ENCODE measurements at regions not wholly inside any gene's neighbourhood (a gene's known extent, or its start where the extent isn't known, plus 50 kb on each side); places are given as distances from the start of the nearest gene placed in this dataset.

DNA sequence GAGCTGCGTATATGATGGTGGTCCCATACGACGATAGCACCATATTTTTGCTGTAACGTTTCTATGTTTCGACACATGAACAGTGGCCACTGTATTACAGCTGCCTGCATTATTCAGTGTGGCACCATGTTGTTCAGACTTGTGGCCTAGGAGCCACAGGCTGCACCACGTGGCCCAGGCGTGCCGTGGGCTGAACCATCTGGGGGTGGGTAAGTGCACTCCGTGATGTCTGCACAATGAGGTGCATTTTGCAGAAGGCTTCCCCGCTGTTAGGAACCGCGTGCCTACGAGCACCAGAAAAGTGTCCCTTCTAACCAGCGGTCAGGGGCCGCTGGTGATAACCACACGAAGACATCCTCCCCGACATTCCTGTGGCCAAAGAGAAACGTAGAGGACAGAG lies 433.7 kb upstream of the MYT1L start:
- no peak for ATAC-seq
- TF ChIP-seq ESRRG (CRISPR knock-in tag; IDR thresholded peaks at IDR 0.05), result no peak
- TF ChIP-seq, protein P1, sequence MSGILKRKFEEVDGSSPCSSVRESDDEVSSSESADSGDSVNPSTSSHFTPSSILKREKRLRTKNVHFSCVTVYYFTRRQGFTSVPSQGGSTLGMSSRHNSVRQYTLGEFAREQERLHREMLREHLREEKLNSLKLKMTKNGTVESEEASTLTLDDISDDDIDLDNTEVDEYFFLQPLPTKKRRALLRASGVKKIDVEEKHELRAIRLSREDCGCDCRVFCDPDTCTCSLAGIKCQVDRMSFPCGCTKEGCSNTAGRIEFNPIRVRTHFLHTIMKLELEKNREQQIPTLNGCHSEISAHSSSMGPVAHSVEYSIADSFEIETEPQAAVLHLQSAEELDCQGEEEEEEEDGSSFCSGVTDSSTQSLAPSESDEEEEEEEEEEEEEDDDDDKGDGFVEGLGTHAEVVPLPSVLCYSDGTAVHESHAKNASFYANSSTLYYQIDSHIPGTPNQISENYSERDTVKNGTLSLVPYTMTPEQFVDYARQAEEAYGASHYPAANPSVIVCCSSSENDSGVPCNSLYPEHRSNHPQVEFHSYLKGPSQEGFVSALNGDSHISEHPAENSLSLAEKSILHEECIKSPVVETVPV (CRISPR knock-in tag; IDR thresholded peaks at IDR 0.05), result no peak
- TF ChIP-seq, protein P2, sequence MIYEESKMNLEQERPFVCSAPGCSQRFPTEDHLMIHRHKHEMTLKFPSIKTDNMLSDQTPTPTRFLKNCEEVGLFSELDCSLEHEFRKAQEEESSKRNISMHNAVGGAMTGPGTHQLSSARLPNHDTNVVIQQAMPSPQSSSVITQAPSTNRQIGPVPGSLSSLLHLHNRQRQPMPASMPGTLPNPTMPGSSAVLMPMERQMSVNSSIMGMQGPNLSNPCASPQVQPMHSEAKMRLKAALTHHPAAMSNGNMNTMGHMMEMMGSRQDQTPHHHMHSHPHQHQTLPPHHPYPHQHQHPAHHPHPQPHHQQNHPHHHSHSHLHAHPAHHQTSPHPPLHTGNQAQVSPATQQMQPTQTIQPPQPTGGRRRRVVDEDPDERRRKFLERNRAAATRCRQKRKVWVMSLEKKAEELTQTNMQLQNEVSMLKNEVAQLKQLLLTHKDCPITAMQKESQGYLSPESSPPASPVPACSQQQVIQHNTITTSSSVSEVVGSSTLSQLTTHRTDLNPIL (CRISPR knock-in tag; IDR thresholded peaks at IDR 0.05; ENCODE audit: low read depth), result no peak

DNA sequence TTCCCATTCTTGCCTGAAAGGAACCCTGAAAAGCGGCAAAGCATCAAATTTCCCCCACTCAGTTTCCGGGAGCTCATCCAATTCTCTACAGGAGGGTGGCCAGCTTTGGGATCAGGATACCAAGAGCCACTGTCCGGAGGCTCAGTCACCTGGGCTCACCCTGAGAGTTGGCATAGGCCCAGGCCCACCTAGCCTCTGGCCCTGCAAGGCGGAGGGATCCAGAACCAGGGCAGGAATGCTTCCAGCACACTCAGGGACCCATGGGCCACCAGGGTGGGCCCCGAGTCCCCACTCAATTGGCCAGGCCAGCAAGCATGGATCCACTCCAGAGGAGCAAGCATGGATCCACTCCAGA lies 432.9 kb upstream of the MYT1L start:
- TF ChIP-seq, protein P3, sequence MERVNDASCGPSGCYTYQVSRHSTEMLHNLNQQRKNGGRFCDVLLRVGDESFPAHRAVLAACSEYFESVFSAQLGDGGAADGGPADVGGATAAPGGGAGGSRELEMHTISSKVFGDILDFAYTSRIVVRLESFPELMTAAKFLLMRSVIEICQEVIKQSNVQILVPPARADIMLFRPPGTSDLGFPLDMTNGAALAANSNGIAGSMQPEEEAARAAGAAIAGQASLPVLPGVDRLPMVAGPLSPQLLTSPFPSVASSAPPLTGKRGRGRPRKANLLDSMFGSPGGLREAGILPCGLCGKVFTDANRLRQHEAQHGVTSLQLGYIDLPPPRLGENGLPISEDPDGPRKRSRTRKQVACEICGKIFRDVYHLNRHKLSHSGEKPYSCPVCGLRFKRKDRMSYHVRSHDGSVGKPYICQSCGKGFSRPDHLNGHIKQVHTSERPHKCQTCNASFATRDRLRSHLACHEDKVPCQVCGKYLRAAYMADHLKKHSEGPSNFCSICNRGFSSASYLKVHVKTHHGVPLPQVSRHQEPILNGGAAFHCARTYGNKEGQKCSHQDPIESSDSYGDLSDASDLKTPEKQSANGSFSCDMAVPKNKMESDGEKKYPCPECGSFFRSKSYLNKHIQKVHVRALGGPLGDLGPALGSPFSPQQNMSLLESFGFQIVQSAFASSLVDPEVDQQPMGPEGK (CRISPR knock-in tag; IDR thresholded peaks at IDR 0.05; ENCODE audit: borderline replicate concordance), result no peak
- no peak for TF ChIP-seq ESRRG (CRISPR knock-in tag; IDR thresholded peaks at IDR 0.05)
- no peak for TF ChIP-seq ZFP3 (CRISPR knock-in tag; IDR thresholded peaks at IDR 0.05)
- no peak for TF ChIP-seq GLIS3 (CRISPR knock-in tag; IDR thresholded peaks at IDR 0.05)
- no peak for TF ChIP-seq ZNF70 (CRISPR knock-in tag; IDR thresholded peaks at IDR 0.05)
- no peak for TF ChIP-seq RARB (CRISPR knock-in tag; IDR thresholded peaks at IDR 0.05)
- TF ChIP-seq ZC3H10 (CRISPR knock-in tag; IDR thresholded peaks at IDR 0.05), result no peak
- no peak for TF ChIP-seq TOX (CRISPR knock-in tag; IDR thresholded peaks at IDR 0.05; ENCODE audit: borderline replicate concordance)
- no peak for TF ChIP-seq TCF4 (CRISPR knock-in tag; IDR thresholded peaks at IDR 0.05; ENCODE audit: borderline replicate concordance)
- TF ChIP-seq ARNTL (CRISPR knock-in tag; IDR thresholded peaks at IDR 0.05; ENCODE audit: borderline replicate concordance, low read depth), result no peak
- no peak for ATAC-seq

DNA sequence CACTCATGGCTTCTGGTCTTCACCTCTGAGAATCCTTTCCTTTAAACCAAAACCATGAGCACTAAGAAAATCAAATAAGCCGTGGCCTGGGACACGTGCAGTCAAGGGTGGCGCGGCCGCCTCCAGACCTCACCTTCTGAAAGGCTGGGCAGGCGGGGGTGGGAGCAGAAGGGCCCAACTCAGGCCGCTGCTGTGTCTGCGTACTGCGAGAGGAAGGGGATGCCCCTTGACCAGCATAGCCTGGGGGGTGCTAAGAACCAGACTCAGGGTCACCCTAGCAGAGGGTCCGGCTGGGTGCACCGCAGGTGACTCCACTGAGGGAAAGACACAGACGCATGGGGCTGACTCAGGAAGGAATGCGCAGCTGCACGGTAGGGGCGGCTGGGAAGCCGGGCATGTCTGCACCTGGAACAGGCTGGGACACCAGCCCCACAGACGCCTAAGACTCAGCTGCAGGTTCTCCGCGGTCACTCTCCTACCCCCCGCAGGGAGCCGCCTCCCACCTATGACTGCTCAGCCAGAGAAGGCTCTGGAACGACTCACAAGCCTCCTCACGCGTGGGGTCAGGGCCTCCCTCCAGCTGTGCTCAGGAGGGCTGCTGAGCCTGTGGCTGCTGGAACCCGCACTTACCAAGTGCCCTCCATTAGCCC lies 432.4 kb upstream of the MYT1L start:
- no peak for ATAC-seq
- TF ChIP-seq, protein P4, sequence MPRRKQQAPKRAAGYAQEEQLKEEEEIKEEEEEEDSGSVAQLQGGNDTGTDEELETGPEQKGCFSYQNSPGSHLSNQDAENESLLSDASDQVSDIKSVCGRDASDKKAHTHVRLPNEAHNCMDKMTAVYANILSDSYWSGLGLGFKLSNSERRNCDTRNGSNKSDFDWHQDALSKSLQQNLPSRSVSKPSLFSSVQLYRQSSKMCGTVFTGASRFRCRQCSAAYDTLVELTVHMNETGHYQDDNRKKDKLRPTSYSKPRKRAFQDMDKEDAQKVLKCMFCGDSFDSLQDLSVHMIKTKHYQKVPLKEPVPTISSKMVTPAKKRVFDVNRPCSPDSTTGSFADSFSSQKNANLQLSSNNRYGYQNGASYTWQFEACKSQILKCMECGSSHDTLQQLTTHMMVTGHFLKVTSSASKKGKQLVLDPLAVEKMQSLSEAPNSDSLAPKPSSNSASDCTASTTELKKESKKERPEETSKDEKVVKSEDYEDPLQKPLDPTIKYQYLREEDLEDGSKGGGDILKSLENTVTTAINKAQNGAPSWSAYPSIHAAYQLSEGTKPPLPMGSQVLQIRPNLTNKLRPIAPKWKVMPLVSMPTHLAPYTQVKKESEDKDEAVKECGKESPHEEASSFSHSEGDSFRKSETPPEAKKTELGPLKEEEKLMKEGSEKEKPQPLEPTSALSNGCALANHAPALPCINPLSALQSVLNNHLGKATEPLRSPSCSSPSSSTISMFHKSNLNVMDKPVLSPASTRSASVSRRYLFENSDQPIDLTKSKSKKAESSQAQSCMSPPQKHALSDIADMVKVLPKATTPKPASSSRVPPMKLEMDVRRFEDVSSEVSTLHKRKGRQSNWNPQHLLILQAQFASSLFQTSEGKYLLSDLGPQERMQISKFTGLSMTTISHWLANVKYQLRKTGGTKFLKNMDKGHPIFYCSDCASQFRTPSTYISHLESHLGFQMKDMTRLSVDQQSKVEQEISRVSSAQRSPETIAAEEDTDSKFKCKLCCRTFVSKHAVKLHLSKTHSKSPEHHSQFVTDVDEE (CRISPR knock-in tag; IDR thresholded peaks at IDR 0.05), result no peak
- TF ChIP-seq PPARA (CRISPR knock-in tag; IDR thresholded peaks at IDR 0.05; ENCODE audit: borderline replicate concordance) (no peak), ZFP3 (CRISPR knock-in tag; IDR thresholded peaks at IDR 0.05) (no peak), ZFP30 (CRISPR knock-in tag; IDR thresholded peaks at IDR 0.05) (no peak), ZNF8 (CRISPR knock-in tag; IDR thresholded peaks at IDR 0.05) (no peak), BACH2 (CRISPR knock-in tag; IDR thresholded peaks at IDR 0.05; ENCODE audit: borderline replicate concordance) (no peak), GLIS3 (CRISPR knock-in tag; IDR thresholded peaks at IDR 0.05) (no peak), ARNTL (CRISPR knock-in tag; IDR thresholded peaks at IDR 0.05; ENCODE audit: borderline replicate concordance, low read depth) (no peak), TCF4 (CRISPR knock-in tag; IDR thresholded peaks at IDR 0.05; ENCODE audit: borderline replicate concordance) (no peak), ZC3H10 (CRISPR knock-in tag; IDR thresholded peaks at IDR 0.05) (no peak), OSR1 (CRISPR knock-in tag; IDR thresholded peaks at IDR 0.05) (no peak), ZNF565 (CRISPR knock-in tag; conservative IDR thresholded peaks at IDR 0.05; ENCODE audit: low read depth) (no peak), ISL1 (CRISPR knock-in tag; IDR thresholded peaks at IDR 0.05) (no peak), RARB (CRISPR knock-in tag; IDR thresholded peaks at IDR 0.05) (no peak)
- TF ChIP-seq, protein P3 (CRISPR knock-in tag; IDR thresholded peaks at IDR 0.05; ENCODE audit: borderline replicate concordance), result no peak
- TF ChIP-seq, protein P2 (CRISPR knock-in tag; IDR thresholded peaks at IDR 0.05; ENCODE audit: low read depth), result no peak

Measured in SK-N-SH treated with all-trans-retinoic acid at 6 μM for 48 hours (cell line).